ENCODE measurements at regions not wholly inside any gene's neighbourhood (a gene's known extent, or its start where the extent isn't known, plus 50 kb on each side); places are given as distances from the start of the nearest gene placed in this dataset.
"Not testable (repeated sequence)": the region's sequence is repeated elsewhere in the genome, so short reads cannot be mapped to it uniquely, and the experiment has no call there.

DNA sequence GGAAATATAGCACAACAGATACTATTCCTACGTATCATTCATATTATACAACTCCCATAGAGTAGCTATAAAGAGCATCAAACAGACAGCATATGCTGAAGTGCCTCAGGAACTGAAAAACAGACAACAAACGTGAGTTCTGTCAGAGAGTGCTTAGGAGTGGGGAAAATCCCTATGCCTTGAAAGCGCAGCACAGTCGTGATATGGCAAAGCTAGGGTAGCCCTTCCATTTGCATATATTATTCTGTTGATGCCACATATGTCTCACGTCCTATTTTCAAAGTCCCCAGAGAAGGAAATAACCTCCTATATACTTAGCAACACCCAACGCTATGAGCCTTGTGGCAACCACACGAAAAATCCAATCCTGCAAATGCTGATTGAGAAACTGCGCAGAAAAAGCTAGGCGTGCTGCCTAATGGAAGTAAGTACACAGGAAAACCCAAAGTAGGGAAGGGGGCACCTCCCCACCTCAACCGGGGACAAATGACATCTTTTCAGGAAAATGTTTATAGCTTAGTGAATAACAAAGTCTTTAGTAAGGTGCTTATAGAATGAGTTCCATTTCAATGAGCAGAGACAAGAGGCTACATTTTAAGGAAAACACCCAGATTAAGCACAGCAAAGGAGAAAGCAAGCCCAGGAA lies 105.1 kb downstream of the MED10 start:
- DNase-seq = no peak

DNA sequence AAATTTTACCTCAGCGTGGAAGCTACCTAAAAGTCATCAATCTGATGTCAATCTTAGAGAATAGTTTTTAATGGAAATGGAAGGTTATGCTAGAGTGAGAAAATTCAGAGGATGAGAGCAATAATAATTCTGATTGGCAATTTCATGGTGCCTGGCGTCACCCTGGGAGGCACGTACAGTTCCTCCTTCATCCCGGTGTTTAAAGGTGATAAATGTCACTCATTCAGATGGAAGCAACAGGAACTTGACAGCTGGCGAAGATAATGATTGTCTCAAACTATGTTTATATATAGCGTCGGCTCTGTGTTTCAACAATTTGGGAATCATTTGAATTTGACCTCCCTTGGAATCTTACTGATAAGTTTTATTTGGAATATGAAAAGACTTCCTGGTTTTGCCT lies 108.4 kb downstream of the MED10 start:
- DNase-seq = no peak

DNA sequence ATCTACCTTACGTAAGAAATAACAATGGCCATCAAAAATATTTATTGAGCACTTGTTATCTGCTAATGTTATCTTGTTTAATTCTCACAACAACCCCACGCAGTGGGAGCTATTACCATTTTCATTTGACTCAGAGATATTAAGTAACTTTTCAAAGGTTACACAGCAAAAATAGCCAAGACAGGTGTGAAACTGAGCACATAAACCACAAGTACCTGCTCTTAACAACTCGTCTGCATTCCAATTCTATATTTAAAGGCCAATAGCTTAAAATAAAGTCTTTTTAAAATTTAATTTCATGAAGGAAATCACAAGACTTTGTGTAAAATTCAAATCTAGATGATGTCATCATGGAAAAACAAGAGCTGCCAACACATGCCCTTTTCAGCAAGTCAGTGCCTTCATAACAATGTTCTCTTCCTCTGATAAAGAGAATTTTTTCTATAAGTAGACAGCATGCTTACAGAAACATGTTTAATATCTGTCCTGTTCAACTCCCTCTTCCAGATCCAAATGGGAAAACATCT lies 111.6 kb downstream of the MED10 start:
- DNase-seq = no peak

DNA sequence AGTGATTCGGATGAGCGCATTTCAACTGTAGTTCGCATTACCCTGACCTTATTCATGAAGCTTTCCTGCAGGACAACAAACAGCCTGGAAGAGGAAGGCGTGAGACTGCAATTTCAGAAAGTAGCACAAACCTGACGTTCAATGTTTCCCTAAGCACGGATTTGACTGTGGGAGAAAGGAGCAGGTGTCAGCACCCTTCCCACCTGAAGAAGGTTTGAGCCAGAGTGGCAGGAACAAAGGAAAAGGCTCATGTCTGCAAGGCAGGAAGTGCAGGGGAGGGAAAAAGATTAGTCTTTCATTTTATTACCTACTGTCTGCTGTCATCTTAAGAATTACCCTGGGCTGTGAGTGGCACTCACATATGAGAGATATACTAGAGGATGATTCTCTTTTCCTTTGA lies 114.0 kb downstream of the MED10 start:
- no peak for DNase-seq

DNA sequence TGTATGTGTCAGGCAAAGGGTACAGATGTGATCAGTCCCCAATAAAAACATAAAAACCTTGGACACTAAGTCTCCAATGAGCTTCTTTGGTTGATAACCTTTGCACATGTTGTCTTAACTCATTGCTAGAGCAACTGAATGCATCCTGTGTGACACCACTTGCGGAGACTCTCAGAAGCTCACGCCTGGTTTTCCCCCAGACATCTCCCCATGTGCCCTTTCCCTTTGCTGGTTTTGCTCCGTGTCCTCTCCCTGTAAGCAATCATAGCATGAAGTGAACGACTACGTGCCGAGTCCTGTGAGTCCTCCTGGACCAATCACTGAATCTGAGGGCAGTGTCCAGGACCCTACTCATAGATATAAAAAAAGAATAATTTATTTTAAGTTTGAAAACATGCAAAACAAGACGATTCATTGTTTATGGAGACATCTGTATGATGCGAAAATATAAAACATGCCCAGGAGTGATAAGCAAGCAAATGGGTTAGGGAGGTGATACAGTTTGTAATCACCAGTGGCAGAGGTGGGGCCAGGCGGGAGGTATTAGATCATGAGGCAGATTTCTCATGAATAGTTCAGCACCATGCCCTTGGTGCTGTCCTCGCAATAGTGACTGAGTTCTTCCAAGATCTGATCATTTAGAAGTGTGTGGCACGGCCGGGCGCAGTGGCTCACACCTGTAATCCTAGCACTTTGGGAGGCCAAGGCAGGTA lies 115.5 kb downstream of the MED10 start:
- DNase-seq = no peak

DNA sequence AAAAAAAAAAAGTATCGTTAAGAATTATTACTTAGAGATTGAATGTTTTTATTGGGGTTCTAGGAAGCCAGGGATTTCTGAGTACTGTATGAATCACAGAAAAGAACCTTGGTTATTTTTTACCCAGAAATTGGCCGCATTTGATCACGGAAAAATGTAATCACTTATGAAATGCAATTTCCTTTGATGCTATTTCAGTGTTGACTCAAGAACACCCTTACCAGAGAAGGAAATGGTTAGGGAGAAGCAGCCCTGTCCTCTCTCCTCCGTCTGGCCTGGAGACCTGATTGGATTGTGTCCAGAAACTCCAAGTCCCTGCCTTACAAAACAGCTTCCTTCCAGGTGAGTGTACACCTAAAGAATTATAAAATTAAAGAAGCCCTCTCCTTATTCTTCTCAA lies 116.7 kb downstream of the MED10 start:
- no peak for DNase-seq

DNA sequence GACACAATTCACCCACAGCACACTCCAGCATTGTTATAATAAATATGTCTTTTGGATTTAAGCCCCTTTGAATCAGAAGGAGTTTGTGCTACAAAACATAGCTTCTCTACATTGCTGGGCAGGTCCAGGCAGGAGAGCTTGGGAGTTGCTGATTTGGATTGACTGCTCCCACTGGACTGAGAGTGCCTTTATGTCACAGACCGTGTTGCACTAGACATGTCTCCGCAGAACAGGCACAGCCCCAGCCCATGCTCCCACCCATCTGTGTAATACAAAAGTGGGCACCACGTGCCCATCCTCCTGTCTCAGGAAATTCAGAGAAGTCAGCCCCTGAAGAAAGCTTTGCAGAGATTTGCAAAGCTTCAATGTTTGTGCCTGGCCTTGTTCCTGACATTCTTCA lies 117.1 kb downstream of the MED10 start:
- no peak for DNase-seq

DNA sequence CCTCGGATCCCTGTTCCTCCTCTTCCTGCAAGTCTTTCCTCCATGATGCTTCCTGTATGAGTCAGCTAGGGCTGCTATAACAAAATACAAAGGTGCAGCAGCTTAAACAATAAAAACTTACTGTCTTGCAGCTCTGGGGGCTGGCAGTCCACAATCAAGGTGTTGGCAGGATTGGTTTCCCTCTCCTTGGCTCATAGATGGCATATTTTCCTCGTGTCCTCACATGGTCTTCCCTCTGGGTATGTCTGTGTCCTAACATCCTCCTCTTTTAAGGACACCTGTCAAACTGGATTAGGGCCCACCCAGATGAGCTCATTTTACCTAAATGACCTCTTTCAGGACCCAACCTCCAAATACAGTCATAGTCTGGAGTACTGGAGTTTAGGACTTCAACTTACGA lies 117.5 kb downstream of the MED10 start:
- DNase-seq = no peak

DNA sequence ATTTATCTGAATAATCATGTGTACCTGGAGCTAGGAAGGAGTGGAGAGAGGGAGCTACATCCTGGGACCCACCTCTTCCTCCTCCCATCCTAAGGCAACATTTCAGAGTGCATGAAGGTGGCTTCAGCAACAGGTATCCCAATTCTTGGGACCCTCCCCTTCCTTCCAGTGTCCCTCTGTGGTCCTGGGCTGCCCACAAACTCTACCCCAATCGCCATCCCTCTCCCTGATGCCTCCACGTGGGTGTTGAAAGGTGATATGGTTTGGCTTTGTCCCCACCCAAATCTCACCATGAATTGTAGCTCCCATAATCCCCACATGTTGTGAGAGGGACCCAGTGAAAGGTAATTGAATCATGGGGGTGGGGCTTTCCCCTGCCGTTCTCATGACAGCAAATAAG lies 121.4 kb downstream of the MED10 start:
- no peak for DNase-seq

DNA sequence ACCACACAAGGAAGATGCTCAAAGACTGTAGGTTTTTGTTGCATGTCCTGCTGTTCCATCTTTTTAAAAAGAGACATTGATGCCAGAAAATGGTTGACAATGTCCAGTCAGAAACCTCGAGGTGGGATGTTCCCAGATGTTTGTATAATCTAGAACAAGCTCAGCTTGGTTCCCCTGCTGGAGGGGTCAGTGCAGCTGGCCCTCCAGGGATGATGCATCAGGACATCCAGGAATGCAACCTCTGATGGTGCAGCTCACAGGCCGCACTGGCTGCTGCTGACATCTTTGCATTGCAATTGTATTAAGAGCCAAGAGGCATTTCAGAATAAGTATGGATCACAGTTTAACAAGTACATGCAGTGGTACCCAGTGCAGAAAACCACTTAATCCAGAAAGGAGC lies 122.4 kb downstream of the MED10 start:
- DNase-seq = no peak

DNA sequence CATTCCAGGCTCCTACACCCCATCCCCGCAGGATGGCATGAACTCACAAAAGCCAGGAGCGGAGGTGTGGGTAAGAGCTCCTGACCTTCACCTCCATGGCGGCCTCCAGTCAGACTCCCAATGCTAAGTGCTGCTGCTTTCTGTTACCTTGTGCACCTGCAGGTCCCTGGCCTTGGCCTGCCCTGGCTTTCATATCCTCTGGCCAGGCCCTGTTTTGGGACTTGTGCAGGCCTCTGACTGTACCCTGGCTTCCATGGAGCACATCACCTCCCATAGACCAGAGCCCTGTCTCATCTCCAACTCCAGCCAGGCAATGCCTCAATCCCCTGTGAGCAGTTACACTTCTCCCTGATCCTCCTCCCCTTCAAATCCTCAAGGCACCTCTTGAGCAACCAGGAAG lies 124.5 kb downstream of the MED10 start:
- DNase-seq = no peak

DNA sequence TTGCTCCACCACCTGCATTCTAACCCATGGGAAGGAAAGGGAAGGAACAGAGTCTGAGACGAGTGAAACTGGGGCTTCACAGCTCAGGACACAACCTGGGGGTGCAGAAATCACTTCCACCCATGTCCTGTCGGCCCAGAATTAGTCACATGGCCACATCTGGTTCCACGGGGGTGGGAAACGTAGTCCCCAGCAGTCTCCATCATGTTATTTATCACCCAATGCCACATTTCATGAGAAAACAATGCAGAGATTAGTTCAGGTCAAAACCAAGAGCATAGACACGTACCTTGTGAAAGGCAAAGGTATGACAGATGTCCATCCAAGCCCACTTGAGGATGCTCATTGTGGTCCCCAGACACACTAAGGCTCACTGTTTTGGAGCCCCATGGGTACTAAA lies 125.1 kb downstream of the MED10 start:
- DNase-seq = no peak

DNA sequence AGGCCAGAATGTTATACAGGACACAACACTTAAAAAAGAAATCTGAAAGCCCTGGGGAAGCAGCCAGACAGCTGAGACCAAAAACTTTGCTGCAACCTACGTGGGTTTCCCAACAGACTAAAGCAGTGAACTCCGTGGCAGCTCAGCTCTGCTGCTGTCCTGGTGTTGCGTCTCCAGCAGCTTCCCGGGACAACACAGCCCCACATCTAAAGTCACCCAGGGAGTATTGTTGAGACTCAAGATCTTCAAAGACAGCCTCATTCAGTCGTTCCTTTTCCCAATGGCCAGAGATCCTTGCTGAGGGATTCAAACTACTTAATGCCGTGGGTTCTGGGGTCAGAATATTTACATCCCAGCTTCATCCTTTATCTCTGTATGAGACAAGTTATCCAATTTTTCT lies 125.8 kb downstream of the MED10 start:
- DNase-seq = no peak

DNA sequence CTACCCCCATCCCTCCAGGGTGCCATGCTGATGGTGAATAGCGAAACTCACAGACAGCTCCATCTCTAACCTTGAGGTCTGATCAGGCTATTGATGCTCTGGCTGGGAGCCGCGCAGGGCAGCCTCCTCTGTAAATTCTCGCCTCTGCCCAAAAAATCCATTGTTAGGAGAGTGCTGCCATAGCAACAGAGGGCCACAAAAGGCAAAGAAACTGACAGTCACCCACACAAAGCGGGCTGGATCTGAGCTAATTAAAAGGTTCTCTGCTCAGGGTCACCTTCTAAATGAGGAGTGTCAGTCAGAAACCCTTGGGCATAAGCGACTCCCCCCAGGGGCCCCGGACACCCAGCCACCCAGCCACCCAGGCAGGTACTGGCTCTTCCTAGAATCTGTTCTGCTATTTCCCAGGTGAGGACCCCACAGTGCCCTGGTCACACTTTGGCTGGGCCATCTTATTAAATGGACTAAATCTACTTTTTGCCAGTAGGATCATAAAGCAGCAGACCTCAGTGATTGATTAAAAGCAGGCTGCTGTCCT lies 126.7 kb downstream of the MED10 start:
- no peak for DNase-seq

DNA sequence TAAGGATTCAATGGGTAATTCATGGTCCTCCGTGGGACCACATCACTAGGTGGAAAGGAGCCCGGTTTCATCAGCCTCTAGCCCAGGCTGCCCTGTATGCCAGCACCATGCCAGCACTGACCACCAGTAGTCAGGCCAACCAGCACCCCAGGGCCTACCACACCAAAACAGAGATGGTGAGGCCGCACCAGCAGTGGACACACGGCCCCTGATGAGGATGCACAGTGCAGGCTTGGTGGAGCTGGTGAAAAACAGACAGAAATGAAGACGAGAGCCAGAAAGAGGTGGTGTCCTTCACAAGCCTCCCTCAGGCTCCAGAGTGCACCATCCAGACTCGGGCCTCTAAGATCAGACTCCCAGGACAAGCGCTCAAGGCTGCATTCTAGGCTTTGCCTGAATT lies 128.2 kb downstream of the MED10 start:
- no peak for DNase-seq

DNA sequence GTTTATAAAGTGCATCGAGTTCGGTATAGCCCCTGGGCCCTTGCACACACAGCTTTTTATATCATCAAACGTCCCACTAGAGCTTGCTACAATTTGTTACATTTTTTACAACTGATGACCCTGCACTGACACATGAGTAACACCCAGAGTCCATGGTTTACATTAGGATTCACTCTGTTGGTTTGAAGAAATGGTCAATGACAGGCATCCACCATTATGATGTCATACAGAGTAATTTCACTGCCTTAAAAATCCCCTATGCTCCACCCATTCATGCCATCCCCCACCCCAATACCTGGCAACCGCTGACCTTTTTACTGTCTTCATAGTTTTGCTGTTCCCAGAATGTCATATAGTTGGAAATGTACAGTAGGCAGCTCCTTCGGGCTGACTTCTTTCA lies 130.2 kb downstream of the MED10 start:
- DNase-seq = no peak

DNA sequence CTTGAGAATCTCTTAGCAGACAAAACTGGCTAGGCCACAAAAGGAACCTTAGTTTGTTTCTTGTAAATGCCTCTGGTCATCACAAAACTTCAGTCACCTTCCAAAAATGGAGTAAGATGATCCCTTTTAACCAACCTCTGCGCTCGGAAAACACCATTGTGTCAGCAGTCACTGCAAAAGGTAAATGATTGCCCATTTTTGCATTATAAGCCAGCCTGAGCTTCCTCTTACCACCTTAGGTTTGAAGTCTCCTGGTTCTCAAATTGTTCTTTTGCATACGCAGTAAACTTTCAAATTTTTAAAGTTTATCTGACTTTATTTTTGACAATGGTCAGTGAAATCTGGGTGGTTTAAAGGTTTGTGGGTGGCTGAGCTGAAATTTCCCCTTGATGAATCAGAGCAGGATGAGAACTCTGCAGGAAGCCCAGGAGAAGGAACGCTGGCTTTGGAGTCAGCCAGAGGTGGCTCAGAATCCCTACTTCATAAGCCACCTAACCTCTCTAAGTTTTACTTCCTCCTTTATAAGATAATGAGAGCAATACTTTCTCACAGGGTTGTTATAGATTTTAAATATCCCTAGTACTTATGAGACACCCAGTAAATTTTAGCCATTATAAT lies 131.4 kb downstream of the MED10 start:
- no peak for DNase-seq

DNA sequence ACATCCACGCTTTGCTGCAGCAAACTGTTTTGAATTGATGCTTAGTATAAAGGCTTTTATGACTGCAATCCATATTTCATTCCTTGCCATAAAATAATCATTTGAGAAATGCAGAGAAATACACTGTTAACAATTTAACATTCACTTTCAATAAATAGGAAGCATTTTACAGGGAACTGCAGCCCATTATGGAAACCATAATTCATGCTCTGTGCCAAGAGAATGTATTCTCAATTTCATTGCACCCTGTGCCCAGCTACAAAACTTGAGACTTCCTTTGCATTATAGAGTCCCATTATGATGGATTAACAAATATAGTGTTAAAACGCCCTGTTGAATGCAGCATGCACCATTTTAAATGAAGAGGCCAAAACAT lies 134.0 kb downstream of the MED10 start:
- DNase-seq = no peak

DNA sequence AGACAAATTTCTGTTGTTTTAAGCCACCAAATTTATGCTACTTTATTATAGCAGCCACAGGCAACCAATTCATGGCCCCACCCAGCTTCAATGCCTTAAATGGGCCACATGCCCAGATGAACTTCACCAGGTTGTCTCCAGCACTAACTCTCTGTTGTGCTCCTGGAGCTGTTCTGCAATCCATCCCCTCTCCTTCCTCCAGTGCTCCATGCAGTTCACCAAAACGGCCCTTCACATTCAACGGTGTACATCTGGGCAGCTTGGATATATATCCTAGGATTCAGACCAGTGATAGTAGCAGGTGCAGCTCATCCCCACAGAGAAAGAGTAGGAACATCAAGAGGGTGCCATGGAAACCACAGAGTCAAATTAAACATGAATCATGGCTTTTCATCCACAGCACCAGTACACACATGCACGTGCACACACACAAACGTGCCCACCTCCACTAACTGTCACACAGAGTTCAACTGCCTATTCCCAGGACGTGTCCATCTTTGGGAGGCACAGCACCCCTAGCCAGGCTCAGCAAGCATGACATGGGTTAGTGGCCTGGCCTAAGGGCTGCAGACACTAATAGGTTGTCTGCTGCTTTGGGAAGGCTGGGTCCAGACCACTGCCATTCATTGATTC lies 134.5 kb downstream of the MED10 start:
- DNase-seq = no peak

DNA sequence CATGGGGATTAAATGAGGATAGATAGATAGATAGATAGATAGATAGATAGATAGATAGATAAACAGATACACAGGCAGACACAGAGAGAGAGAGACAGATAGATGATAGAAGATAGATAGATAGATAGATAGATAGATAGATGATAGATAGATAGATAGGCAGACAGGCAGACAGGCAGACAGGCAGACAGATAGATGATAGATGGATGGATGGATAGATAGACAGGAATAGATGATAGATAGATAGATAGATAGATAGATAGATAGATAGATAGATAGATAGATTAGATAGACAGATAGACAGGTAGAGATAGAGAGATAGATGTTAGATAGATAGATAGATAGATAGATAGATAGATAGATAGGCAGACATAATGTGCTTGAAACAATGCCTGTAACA lies 137.3 kb downstream of the MED10 start:
- DNase-seq = not testable (repeated sequence)

DNA sequence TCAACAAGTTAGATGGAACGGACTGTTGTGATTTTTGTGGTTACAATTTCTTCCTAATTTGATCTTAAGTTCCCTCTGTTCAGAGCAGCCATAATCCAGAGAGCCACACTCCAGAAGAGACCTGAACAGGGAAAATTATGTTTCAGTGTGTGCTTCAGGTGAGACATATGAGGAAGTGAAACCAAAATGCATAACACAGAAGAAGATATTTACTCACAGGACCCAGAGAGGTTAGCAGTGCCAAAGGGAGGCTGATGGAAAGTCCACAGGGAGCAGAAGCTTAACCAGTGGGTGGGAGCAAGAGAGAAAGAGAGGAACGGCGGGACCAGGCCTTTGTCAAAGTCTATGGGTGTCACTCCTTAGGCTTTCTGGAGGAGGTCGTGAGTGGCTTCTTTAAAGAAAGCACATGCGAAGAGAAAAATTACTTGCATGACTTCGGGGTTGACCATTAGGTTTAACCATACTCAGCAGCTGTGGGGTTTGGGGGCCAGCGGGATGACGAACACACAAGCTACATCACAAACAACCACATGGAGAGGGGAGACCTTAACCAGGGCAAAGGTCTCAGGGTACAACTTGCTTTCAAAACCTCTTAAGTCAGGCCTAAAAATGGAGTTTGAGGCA lies 141.4 kb downstream of the MED10 start:
- DNase-seq = no peak

DNA sequence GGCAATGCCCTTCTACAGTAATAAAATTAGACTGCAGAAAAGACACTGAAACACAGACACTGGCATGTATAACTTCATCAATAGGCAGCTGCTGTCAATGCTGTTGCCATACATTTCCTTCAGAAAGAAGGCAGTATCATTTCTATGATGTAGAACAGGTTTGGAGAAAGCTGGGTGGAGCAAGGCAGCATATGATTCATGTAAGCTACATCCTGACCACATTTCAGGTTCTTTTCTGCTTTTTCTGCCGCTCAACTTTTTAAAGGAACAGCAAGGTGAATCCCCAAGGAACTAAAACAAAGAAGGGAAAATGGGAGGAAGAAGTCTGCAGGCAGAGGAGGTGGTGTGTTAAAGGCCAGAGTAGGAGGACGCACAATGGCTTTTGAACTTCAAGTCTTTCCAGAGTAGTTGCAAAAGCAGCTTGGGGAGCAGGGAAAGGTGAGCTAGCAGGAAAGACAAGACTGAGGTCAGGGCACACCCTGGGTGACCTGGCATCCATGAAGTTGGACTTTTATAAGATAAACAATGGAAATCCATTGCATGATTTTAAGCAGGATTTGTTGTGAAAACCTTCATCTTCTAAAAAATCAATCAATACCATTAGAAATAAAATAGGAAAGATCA lies 142.1 kb downstream of the MED10 start:
- DNase-seq = no peak

Data from occipital lobe (tissue), 1 donor.